ENCODE measurements at regions not wholly inside any gene's neighbourhood (a gene's known extent, or its start where the extent isn't known, plus 50 kb on each side); places are given as distances from the start of the nearest gene placed in this dataset.
A peak's percentile ranks its signal among the peaks of the same experiment; 100 is the strongest.
"Not testable (repeated sequence)": the region's sequence is repeated elsewhere in the genome, so short reads cannot be mapped to it uniquely, and the experiment has no call there.

- no peak for DNase-seq (ENCODE audit: low spot score)
Observed at GRCh38 chr9:78674874-78675273, 377.9 kb downstream of the PSAT1 start.

- no peak for DNase-seq (ENCODE audit: low spot score)
Observed at GRCh38 chr9:78676009-78676408, 379.1 kb downstream of the PSAT1 start.

GRCh38 chr9:78676623-78677022 lies 379.7 kb downstream of the PSAT1 start:
- DNase-seq (ENCODE audit: low spot score): peak; percentile 9

GRCh38 chr9:78677326-78677725 lies 380.4 kb downstream of the PSAT1 start:
- DNase-seq (ENCODE audit: low spot score): no peak

- no peak for DNase-seq (ENCODE audit: low spot score)
Observed at GRCh38 chr9:78678877-78679276, 382.0 kb downstream of the PSAT1 start.

- DNase-seq (ENCODE audit: low spot score): no peak
Observed at GRCh38 chr9:78680196-78680595, 383.3 kb downstream of the PSAT1 start.

GRCh38 chr9:78682216-78682615 lies 385.3 kb downstream of the PSAT1 start:
- DNase-seq (ENCODE audit: low spot score): no peak

GRCh38 chr9:78685471-78685870 lies 388.5 kb downstream of the PSAT1 start:
- no peak for DNase-seq (ENCODE audit: low spot score)

- DNase-seq (ENCODE audit: low spot score): no peak
Observed at GRCh38 chr9:78688796-78689195, 391.9 kb downstream of the PSAT1 start.

- DNase-seq (ENCODE audit: low spot score): no peak
Observed at GRCh38 chr9:78691542-78691941, 394.6 kb downstream of the PSAT1 start.

- DNase-seq (ENCODE audit: low spot score): peak; percentile 51
Observed at GRCh38 chr9:78692871-78693270, 395.9 kb downstream of the PSAT1 start.

- no peak for DNase-seq (ENCODE audit: low spot score)
Observed at GRCh38 chr9:78694974-78695373, 398.0 kb downstream of the PSAT1 start.

GRCh38 chr9:78695519-78695918 lies 398.6 kb downstream of the PSAT1 start:
- DNase-seq (ENCODE audit: low spot score): peak; percentile 7

GRCh38 chr9:78697618-78698017 lies 400.7 kb downstream of the PSAT1 start:
- DNase-seq (ENCODE audit: low spot score): no peak

GRCh38 chr9:78698371-78698770 lies 401.4 kb downstream of the PSAT1 start:
- DNase-seq (ENCODE audit: low spot score): no peak

- peak; percentile 18 for DNase-seq (ENCODE audit: low spot score)
Observed at GRCh38 chr9:78699217-78699616, 402.3 kb downstream of the PSAT1 start.

- not testable (repeated sequence) for DNase-seq (ENCODE audit: low spot score)
Observed at GRCh38 chr9:78704153-78704552, 407.2 kb downstream of the PSAT1 start.

- DNase-seq (ENCODE audit: low spot score): no peak
Observed at GRCh38 chr9:78707080-78707479, 410.2 kb downstream of the PSAT1 start.

- peak; percentile 8 for DNase-seq (ENCODE audit: low spot score)
Observed at GRCh38 chr9:78707481-78707991, 410.6 kb downstream of the PSAT1 start.

- DNase-seq (ENCODE audit: low spot score): no peak
Observed at GRCh38 chr9:78712903-78713613, 416.1 kb downstream of the PSAT1 start.

GRCh38 chr9:78713614-78714405 lies 416.9 kb downstream of the PSAT1 start:
- no peak for DNase-seq (ENCODE audit: low spot score)

- no peak for DNase-seq (ENCODE audit: low spot score)
Observed at GRCh38 chr9:78714576-78714975, 417.7 kb downstream of the PSAT1 start.

- not testable (repeated sequence) for DNase-seq (ENCODE audit: low spot score)
Observed at GRCh38 chr9:78719029-78719428, 422.1 kb downstream of the PSAT1 start.
